B cell (primary cell): ENCODE measurements at regions not wholly inside any gene's neighbourhood (a gene's known extent, or its start where the extent isn't known, plus 50 kb on each side); places are given as distances from the start of the nearest gene placed in this dataset.

Source experiments
- ATAC-seq: fragments of 200-7000 bp; cut with Tn5 transposase; one replicate; pipeline ENCODE4 v1.10.0; 2021; ENCODE audit warnings: low read depth, mild to moderate bottlenecking, moderate number of reproducible peaks, moderate library complexity
- CTCF ChIA-PET: fragments of 350-600 bp; sonication (Branson Sonifier 250); formaldehyde crosslinking; loops from one replicate; lab custom pipeline; 2021; ENCODE audit warnings: antibody characterized with exemption, inconsistent platforms; lab: Charles Lee
- POLR2A ChIA-PET: fragments of 350-600 bp; sonication (Branson Sonifier 250); formaldehyde crosslinking; loops from one replicate; lab custom pipeline; 2021; ENCODE audit warnings: antibody characterized with exemption; lab: Charles Lee
- DNase-seq: peaks from one replicate; pipeline ENCODE4 v3.0.0; 2013
- H2AFZ ChIP-seq: 2 replicates; pipeline ENCODE4 v1.6.1; 2012; ENCODE audit warnings: mild to moderate bottlenecking, low read depth, low read length; ENCODE audit not compliant: insufficient read depth, poor library complexity, severe bottlenecking
- H3K27ac ChIP-seq, 2 donors: 1 replicate in 1 of 2; 2 replicates in 1 of 2; pipeline ENCODE4 v1.5.1; 2012 to 2013; ENCODE audit warnings: low read length in 2 of 2, mild to moderate bottlenecking in 2 of 2, moderate library complexity in 1 of 2
- H3K27me3 ChIP-seq, 4 experiments: fragments of 200-600 bp in 1 of 4; sonication (generic) in 1 of 4; replicated peaks in 1 of 4; 1 replicate in 2 of 4; 2 replicates in 2 of 4; pipeline versions ENCODE4 v1.6.1 to v1.7.0; 2013 to 2016; ENCODE audit warnings: low read length in 3 of 4, mild to moderate bottlenecking in 2 of 4, mixed read lengths in 1 of 4, moderate library complexity in 1 of 4; ENCODE audit not compliant: insufficient read depth in 4 of 4, control insufficient read depth in 3 of 4; ENCODE audit errors: control extremely low read depth in 1 of 4
- H3K36me3 ChIP-seq, 2 experiments: replicated peaks in 1 of 2; 1 replicate in 1 of 2; 2 replicates in 1 of 2; pipeline versions ENCODE4 v1.6.1 to v1.7.1; 2013; ENCODE audit warnings: low read length in 1 of 2; ENCODE audit not compliant: insufficient read depth in 2 of 2, control insufficient read depth in 1 of 2; ENCODE audit errors: control extremely low read depth in 1 of 2, extremely low read depth in 1 of 2
- H3K4me1 ChIP-seq, 2 donors: fragments of 200-600 bp in 1 of 2; sonication (generic) in 1 of 2; 1 replicate in 1 of 2; 2 replicates in 1 of 2; pipeline versions ENCODE4 v1.5.1 to v1.6.1; 2013 to 2017; ENCODE audit warnings: low read length in 2 of 2; ENCODE audit not compliant: control insufficient read depth in 2 of 2, insufficient read depth in 2 of 2
- H3K4me2 ChIP-seq: replicated peaks from 2 replicates; pipeline ENCODE3; 2012; ENCODE audit warnings: mild to moderate bottlenecking, low read depth, low read length; ENCODE audit not compliant: poor library complexity, severe bottlenecking
- H3K4me3 ChIP-seq, 5 experiments: fragments of 200-600 bp in 1 of 5; sonication (generic) in 1 of 5; 1 replicate in 3 of 5; 2 replicates in 2 of 5; pipeline versions ENCODE4 v1.5.1 to v1.7.0; 2011 to 2016; ENCODE audit warnings: low read length in 4 of 5, mild to moderate bottlenecking in 4 of 5, low read depth in 2 of 5, control low read depth in 1 of 5, moderate library complexity in 1 of 5; ENCODE audit not compliant: insufficient read depth in 1 of 5; ENCODE audit errors: control extremely low read depth in 1 of 5, extremely low read depth in 1 of 5
- H3K79me2 ChIP-seq: fragments of 200-600 bp; sonication (generic); one replicate; pipeline ENCODE4 v1.6.0; 2016; ENCODE audit warnings: low read length; ENCODE audit not compliant: control insufficient read depth, insufficient read depth
- H3K9ac ChIP-seq: fragments of 200-600 bp; sonication (generic); 2 replicates; pipeline ENCODE4 v1.6.1; 2017; ENCODE audit warnings: mild to moderate bottlenecking, low read length, moderate library complexity
- H3K9me3 ChIP-seq, 3 donors: one replicate each; pipeline versions ENCODE4 v1.6.1 to v1.7.1; 2013; ENCODE audit warnings: low read length in 2 of 3; ENCODE audit not compliant: control insufficient read depth in 2 of 3, insufficient read depth in 1 of 3; ENCODE audit errors: control extremely low read depth in 1 of 3
- H4K20me1 ChIP-seq: 2 replicates; pipeline ENCODE4 v1.6.0; 2012; ENCODE audit warnings: mild to moderate bottlenecking, low read length; ENCODE audit not compliant: insufficient read depth, control insufficient read depth, poor library complexity, severe bottlenecking
- H3K27ac Mint-ChIP-seq: one replicate; pipeline ENCODE4 v1.8.0; 2021; ENCODE audit warnings: mixed read lengths
- H3K27me3 Mint-ChIP-seq: one replicate; pipeline ENCODE4 v1.8.0; 2021; ENCODE audit warnings: mixed read lengths
- H3K4me1 Mint-ChIP-seq: one replicate; pipeline ENCODE4 v1.8.0; 2021; ENCODE audit warnings: mixed read lengths
- H3K4me3 Mint-ChIP-seq: one replicate; pipeline ENCODE4 v1.8.0; 2021; ENCODE audit warnings: mixed read lengths
- H3K9me3 Mint-ChIP-seq: one replicate; pipeline ENCODE4 v1.8.0; 2022; ENCODE audit warnings: mixed read lengths; ENCODE audit not compliant: insufficient read depth
- EZH2 ChIP-seq: IDR thresholded peaks from 2 replicates; pipeline ENCODE4 v1.6.1; 2012; ENCODE audit warnings: borderline replicate concordance, low read depth, mild to moderate bottlenecking, moderate library complexity, low read length; ENCODE audit not compliant: insufficient read depth, poor library complexity, severe bottlenecking
- WGBS: methylation state at CpG from one replicate; pipeline ENCODE4 v1.1.5; 2013; ENCODE audit warnings: missing lambda C conversion rate; ENCODE audit not compliant: insufficient coverage; 5-methylcytosine and 5-hydroxymethylcytosine counted together
- intact Hi-C: fragments of 100-400 bp; cut with micrococcal nuclease; formaldehyde crosslinking; loops from one replicate; pipeline ENCODE4 v1.10.0; 2022
- TF ChIP-seq, protein P1 (sequence below): fragments of 200-600 bp; IDR thresholded peaks from one replicate; pipeline ENCODE4 v1.8.0; 2022; ENCODE audit warnings: antibody characterized with exemption, mild to moderate bottlenecking

DNA sequence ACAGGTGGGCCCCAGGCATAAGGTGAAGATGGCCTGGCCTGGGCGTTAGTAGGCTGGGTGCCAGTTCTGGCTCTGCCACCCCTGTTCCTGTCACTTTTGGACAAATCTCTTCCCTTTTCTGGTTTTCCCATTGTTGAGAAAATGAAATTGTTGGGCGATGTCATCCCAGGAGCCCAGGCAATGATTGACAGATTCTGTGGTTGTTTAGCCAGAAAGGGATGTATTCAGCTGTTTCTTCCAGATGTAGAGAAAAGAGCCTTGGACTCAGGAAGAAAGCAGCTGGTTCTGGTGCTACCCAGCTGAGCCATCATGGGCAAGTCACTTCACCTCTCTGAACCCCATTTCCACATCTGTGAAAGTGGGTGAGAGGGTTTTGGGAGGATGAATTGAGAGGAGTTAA, 60.1 kb upstream of the MRTFB start:
- CTCF ChIA-PET: no interaction called here
- H3K4me1 ChIP-seq: no peaks in the 10 kb centered on the region

DNA sequence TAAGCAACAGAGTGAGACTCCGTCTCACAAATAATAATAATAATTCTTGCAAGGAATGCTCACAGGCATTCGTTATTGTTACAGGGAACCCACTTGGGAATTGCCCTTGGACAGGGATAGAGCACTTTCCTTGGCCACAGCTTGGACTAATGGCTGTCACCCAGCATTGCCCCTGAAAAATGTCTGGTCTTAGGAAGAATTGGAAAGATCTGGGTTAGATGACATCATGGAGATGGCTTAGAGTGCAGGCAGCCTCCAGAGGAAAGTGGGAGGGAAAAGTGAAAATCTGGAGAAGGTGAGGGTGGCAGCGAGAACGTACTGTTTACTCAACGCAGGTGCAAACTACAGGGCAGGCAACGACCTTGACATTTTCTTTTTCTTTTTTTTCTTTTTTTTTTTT, 59.3 kb upstream of the MRTFB start:
- intact Hi-C loops: no loop called here
- no peaks in the 10 kb centered on the region for H4K20me1 ChIP-seq
- Mint-ChIP-seq H3K4me3 (no peak overlapping the region), H3K27ac (no peak overlapping the region), H3K4me1 (no peaks in the 10 kb centered on the region), H3K9me3 (no peaks in the 10 kb centered on the region), H3K27me3 (peaks cover 29% of the 10 kb centered on the region)
- POLR2A ChIA-PET: no interaction called here
- H3K4me1 ChIP-seq: no peaks in the 10 kb centered on the region
- no peak for TF ChIP-seq EZH2
- TF ChIP-seq, protein P1, sequence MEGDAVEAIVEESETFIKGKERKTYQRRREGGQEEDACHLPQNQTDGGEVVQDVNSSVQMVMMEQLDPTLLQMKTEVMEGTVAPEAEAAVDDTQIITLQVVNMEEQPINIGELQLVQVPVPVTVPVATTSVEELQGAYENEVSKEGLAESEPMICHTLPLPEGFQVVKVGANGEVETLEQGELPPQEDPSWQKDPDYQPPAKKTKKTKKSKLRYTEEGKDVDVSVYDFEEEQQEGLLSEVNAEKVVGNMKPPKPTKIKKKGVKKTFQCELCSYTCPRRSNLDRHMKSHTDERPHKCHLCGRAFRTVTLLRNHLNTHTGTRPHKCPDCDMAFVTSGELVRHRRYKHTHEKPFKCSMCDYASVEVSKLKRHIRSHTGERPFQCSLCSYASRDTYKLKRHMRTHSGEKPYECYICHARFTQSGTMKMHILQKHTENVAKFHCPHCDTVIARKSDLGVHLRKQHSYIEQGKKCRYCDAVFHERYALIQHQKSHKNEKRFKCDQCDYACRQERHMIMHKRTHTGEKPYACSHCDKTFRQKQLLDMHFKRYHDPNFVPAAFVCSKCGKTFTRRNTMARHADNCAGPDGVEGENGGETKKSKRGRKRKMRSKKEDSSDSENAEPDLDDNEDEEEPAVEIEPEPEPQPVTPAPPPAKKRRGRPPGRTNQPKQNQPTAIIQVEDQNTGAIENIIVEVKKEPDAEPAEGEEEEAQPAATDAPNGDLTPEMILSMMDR: no peak
- DNase-seq: no peak
- no peak overlapping the region for H3K4me2 ChIP-seq
- 87% methylated on average over 5 of the region's 6 CpGs for WGBS
- H3K4me3 ChIP-seq: no peak overlapping the region
- no peak overlapping the region for H2AFZ ChIP-seq
- H3K36me3 ChIP-seq: no peaks in the 10 kb centered on the region
- CTCF ChIA-PET: no interaction called here
- ATAC-seq: no peak
- no peak overlapping the region for H3K9ac ChIP-seq
- no peak overlapping the region for H3K27ac ChIP-seq
- H3K9me3 ChIP-seq: no peaks in the 10 kb centered on the region
- H3K27me3 ChIP-seq: peaks cover 0 to 4% (median 0%) of the 10 kb centered on the region in 4 experiments
- no peaks in the 10 kb centered on the region for H3K79me2 ChIP-seq

More for the DNA sequence above, 60.1 kb upstream of the MRTFB start:
- TF ChIP-seq EZH2: no peak
- TF ChIP-seq, protein P1: no peak
- POLR2A ChIA-PET: interaction anchor here (0.6 kb wide), 1 partner anchor 13 kb away, joined by 8 read pairs; no protein-coding TSS in a partner anchor
- DNase-seq (no peak), ATAC-seq (no peak)
- Histone ChIP-seq H3K4me2 (no peak overlapping the region), H3K4me3 (no peak overlapping the region), H3K9ac (no peak overlapping the region), H2AFZ (no peak overlapping the region), H3K27me3 (peaks cover 0 to 4% (median 0%) of the 10 kb centered on the region in 4 experiments), H4K20me1 (no peaks in the 10 kb centered on the region), H3K9me3 (no peaks in the 10 kb centered on the region), H3K36me3 (no peaks in the 10 kb centered on the region), H3K79me2 (no peaks in the 10 kb centered on the region), H3K27ac (no peak overlapping the region)
- Mint-ChIP-seq H3K4me1 (no peaks in the 10 kb centered on the region), H3K27me3 (peaks cover 28% of the 10 kb centered on the region), H3K27ac (no peak overlapping the region), H3K4me3 (no peak overlapping the region), H3K9me3 (no peaks in the 10 kb centered on the region)
- intact Hi-C loops: no loop called here
- 100% methylated on average over 1 of the region's 2 CpGs for WGBS
